ENCODE measurements at regions not wholly inside any gene's neighbourhood (a gene's known extent, or its start where the extent isn't known, plus 50 kb on each side); places are given as distances from the start of the nearest gene placed in this dataset.

DNA sequence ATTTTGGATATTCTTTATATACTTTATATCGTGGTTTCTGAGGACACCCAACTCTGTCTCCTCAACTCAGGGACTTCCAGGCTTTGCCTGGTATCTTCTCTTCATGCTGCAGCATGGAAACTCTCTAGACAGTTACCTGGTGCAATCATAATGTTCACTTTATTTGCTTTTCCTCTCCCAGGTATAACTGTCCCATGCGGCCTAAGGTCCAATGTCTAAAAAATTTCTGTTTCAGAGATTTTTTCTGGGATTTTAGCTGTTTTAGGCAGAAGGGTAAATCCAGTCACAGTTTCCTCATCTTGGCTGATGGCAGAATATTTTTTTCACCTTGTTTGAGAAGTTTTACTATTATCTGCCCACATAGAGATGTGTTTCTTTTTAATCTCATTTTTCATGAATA, 139.9 kb upstream of the KCNMB2 start:
- no peak for TF ChIP-seq POLR2A (IDR thresholded peaks at IDR 0.05)
- TF ChIP-seq, protein P1, sequence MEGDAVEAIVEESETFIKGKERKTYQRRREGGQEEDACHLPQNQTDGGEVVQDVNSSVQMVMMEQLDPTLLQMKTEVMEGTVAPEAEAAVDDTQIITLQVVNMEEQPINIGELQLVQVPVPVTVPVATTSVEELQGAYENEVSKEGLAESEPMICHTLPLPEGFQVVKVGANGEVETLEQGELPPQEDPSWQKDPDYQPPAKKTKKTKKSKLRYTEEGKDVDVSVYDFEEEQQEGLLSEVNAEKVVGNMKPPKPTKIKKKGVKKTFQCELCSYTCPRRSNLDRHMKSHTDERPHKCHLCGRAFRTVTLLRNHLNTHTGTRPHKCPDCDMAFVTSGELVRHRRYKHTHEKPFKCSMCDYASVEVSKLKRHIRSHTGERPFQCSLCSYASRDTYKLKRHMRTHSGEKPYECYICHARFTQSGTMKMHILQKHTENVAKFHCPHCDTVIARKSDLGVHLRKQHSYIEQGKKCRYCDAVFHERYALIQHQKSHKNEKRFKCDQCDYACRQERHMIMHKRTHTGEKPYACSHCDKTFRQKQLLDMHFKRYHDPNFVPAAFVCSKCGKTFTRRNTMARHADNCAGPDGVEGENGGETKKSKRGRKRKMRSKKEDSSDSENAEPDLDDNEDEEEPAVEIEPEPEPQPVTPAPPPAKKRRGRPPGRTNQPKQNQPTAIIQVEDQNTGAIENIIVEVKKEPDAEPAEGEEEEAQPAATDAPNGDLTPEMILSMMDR (IDR thresholded peaks at IDR 0.05): no peak

Data from testis (tissue), 2 donors.